ENCODE measurements at regions not wholly inside any gene's neighbourhood (a gene's known extent, or its start where the extent isn't known, plus 50 kb on each side); places are given as distances from the start of the nearest gene placed in this dataset.

DNA sequence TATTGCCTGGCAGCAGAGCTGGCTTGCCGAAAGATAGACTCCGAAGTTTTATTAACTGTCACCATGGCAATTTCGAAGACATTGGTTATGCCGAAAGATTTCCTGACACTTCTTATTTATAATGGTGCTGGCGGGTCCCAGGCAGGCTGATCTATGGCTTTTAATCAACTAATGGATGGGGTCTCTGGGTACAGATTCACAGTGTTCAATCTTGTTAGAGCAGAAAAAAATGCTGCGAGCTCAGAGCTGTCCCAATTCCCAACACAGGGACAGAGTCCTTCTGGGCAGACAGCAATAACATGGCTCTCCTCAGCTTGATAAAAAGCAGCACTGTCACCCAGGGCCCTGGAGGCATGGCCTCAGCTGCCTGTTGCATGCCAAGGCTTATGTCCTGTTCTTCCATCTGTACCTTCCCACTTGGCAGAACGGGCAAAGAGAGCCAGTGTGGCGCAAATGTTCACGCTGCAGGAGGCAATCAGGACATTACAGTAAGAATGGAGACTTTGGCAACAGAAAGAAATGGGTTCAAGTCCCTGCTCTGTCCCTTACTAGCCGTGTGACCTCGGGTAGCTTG, 228.2 kb upstream of the PWP1 start:
- H2AFZ ChIP-seq (ENCODE audit: low read depth, low read length), result no peak overlapping the region
- no peaks in the 10 kb centered on the region for H3K4me1 ChIP-seq (ENCODE audit: control insufficient read depth, extremely low read depth, insufficient read depth, low read length)
- H4K20me1 ChIP-seq (replicated peaks; ENCODE audit: control insufficient read depth, extremely low read depth, insufficient read depth, low read length), result no peaks in the 10 kb centered on the region
- no peaks in the 10 kb centered on the region for H3K9me1 ChIP-seq (replicated peaks; ENCODE audit: control insufficient read depth, extremely low read depth, insufficient read depth, low read length)
- no peak overlapping the region for H3K4me3 ChIP-seq (replicated peaks in 1 of 3; ENCODE audit: insufficient read depth in 1 of 3, low read depth in 1 of 3, low read length in 3 of 3)
- FAIRE-seq, result no peak
- no peak for TF ChIP-seq POLR2A (IDR thresholded peaks at IDR 0.05; ENCODE audit: low read depth, low read length)
- TF ChIP-seq, protein P1, sequence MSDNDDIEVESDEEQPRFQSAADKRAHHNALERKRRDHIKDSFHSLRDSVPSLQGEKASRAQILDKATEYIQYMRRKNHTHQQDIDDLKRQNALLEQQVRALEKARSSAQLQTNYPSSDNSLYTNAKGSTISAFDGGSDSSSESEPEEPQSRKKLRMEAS (IDR thresholded peaks at IDR 0.05; ENCODE audit: insufficient read depth, insufficient read length), result no peak
- no peak for TF ChIP-seq JUN (IDR thresholded peaks at IDR 0.05; ENCODE audit: borderline replicate concordance, insufficient read depth, insufficient read length, low read depth)
- TF ChIP-seq, protein P2, sequence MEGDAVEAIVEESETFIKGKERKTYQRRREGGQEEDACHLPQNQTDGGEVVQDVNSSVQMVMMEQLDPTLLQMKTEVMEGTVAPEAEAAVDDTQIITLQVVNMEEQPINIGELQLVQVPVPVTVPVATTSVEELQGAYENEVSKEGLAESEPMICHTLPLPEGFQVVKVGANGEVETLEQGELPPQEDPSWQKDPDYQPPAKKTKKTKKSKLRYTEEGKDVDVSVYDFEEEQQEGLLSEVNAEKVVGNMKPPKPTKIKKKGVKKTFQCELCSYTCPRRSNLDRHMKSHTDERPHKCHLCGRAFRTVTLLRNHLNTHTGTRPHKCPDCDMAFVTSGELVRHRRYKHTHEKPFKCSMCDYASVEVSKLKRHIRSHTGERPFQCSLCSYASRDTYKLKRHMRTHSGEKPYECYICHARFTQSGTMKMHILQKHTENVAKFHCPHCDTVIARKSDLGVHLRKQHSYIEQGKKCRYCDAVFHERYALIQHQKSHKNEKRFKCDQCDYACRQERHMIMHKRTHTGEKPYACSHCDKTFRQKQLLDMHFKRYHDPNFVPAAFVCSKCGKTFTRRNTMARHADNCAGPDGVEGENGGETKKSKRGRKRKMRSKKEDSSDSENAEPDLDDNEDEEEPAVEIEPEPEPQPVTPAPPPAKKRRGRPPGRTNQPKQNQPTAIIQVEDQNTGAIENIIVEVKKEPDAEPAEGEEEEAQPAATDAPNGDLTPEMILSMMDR (IDR thresholded peaks at IDR 0.05; ENCODE audit: extremely low read depth in 1 of 2, insufficient read depth in 1 of 2, low read depth in 1 of 2, low read length in 2 of 2), result no peak
- no peak for TF ChIP-seq MYC (IDR thresholded peaks at IDR 0.05; ENCODE audit: low read depth, low read length)
- TF ChIP-seq EZH2 (IDR thresholded peaks at IDR 0.05; ENCODE audit: borderline replicate concordance, low read depth, low read length, severe bottlenecking), result no peak
- no peak for TF ChIP-seq FOS (IDR thresholded peaks at IDR 0.05; ENCODE audit: borderline replicate concordance, insufficient read depth, low read length)
- no peak for TF ChIP-seq GATA2 (IDR thresholded peaks at IDR 0.05; ENCODE audit: insufficient read depth, insufficient read length, low read depth, low read length)
- no peak for TF ChIP-seq POLR2AphosphoS5 (IDR thresholded peaks at IDR 0.05; ENCODE audit: insufficient read depth, low read depth, low read length)
- H3K27me3 ChIP-seq (ENCODE audit: control insufficient read depth in 2 of 2, insufficient read depth in 2 of 2, low read length in 2 of 2), result no peaks in the 10 kb centered on the region
- H3K9me3 ChIP-seq (replicated peaks; ENCODE audit: control insufficient read depth, insufficient read depth, low read length), result no peaks in the 10 kb centered on the region
- H3K4me2 ChIP-seq (ENCODE audit: insufficient read depth, low read length), result no peak overlapping the region
- CTCF ChIA-PET, result interaction anchor here (1.0 to 1.7 kb wide), 3 partner anchors 9 to 326 kb away, joined by 3 to 5 read pairs (median 4); no protein-coding TSS in a partner anchor
- intact Hi-C loops (cut with micrococcal nuclease), result no loop called here
- no TSS peak for BruUV-seq (replicated peaks)
- H3K79me2 ChIP-seq (ENCODE audit: control insufficient read depth, insufficient read depth, low read length), result no peaks in the 10 kb centered on the region
- POLR2A ChIA-PET, result no interaction called here
- no peak overlapping the region for H3K9ac ChIP-seq (replicated peaks; ENCODE audit: extremely low read depth, insufficient read depth, low read length)
- no peaks in the 10 kb centered on the region for H3K36me3 ChIP-seq (ENCODE audit: control insufficient read depth in 2 of 2, extremely low read depth in 1 of 2, insufficient read depth in 2 of 2, low read length in 2 of 2)
- dilution Hi-C loops (cut with MboI; ENCODE audit: extremely low pct_ligation_motif_present, low sequenced_read_pairs), result no loop called here
- H3K27ac ChIP-seq (ENCODE audit: insufficient read depth, low read depth, low read length), result no peak overlapping the region
- no peak for DNase-seq (ENCODE audit: low read depth, low spot score)
